Sigmoid colon (tissue), 6 donors: ENCODE measurements at regions not wholly inside any gene's neighbourhood (a gene's known extent, or its start where the extent isn't known, plus 50 kb on each side); places are given as distances from the start of the nearest gene placed in this dataset.

Source experiments
- DNase-seq: peaks from one replicate; pipeline ENCODE4 v3.0.0-alpha.2; 2019
- H3K27ac ChIP-seq, 4 donors: fragments of 200-600 bp; sonication (generic); one replicate each; pipeline ENCODE4 v1.5.1; 2016 to 2019; ENCODE audit warnings: mild to moderate bottlenecking in 1 of 4
- H3K27me3 ChIP-seq, 3 donors: fragments of 200-600 bp; sonication (generic); one replicate each; pipeline ENCODE4 v1.5.1; 2019; ENCODE audit warnings: mild to moderate bottlenecking in 1 of 3
- H3K36me3 ChIP-seq, 4 donors: fragments of 200-600 bp; sonication (generic); one replicate each; pipeline ENCODE4 v1.5.1; 2016 to 2019
- H3K4me1 ChIP-seq, 4 donors: fragments of 200-600 bp; sonication (generic); one replicate each; pipeline ENCODE4 v1.5.1; 2017 to 2019
- H3K4me3 ChIP-seq, 4 donors: fragments of 200-600 bp; sonication (generic); one replicate each; pipeline ENCODE4 v1.5.1; 2017 to 2019; ENCODE audit warnings: mild to moderate bottlenecking in 2 of 4, moderate library complexity in 1 of 4
- H3K9me3 ChIP-seq, 4 donors: fragments of 200-600 bp in 3 of 4; sonication (generic) in 3 of 4; one replicate each; pipeline versions ENCODE4 v1.5.1 to v1.6.1; 2013 to 2019
- CTCF ChIP-seq, 4 experiments: fragments of 450-650 bp in 3 of 4; fragments of 200-600 bp in 1 of 4; IDR thresholded peaks; one replicate each; pipeline ENCODE4 v1.5.1; 2016 to 2019; ENCODE audit warnings: antibody characterized with exemption in 4 of 4, mild to moderate bottlenecking in 3 of 4, moderate library complexity in 2 of 4
- EP300 ChIP-seq, 4 donors: sonication (generic); formaldehyde crosslinking; IDR thresholded peaks; one replicate each; pipeline ENCODE4 v1.6.1; 2017; ENCODE audit warnings: antibody characterized with exemption in 4 of 4
- POLR2A ChIP-seq, 2 donors: fragments of 450-650 bp; IDR thresholded peaks; one replicate each; pipeline ENCODE4 v1.6.1; 2016; ENCODE audit warnings: antibody characterized with exemption in 2 of 2, mild to moderate bottlenecking in 2 of 2, moderate library complexity in 2 of 2
- POLR2AphosphoS5 ChIP-seq, 4 donors: sonication (generic); formaldehyde crosslinking; IDR thresholded peaks; one replicate each; pipeline ENCODE4 v1.6.1; 2017; ENCODE audit warnings: antibody characterized with exemption in 4 of 4
- WGBS, 2 donors: extraction: QIAGEN DNeasy Blood & Tissue Kit; methylation state at CpG; one replicate each; pipeline ENCODE4 v1.1.7; 2013; 5-methylcytosine and 5-hydroxymethylcytosine counted together
- intact Hi-C: fragments of 100-400 bp; cut with DNase I; formaldehyde crosslinking; loops from one replicate; pipeline ENCODE4 v1.15.1; 2023
- donor health status: healthy with polysubstance abuse.
- donor health status: healthy.

GRCh38 chr2:5444854-5445253 is 247.3 kb upstream of the SOX11 start:
- WGBS, 2 donors: 89 to 92% methylated on average over 4 of the region's 4 CpGs

GRCh38 chr2:5449867-5450266 is 242.3 kb upstream of the SOX11 start:
- no peak for DNase-seq
- no peak for TF ChIP-seq EP300 (IDR thresholded peaks at IDR 0.05)
- TF ChIP-seq POLR2A (IDR thresholded peaks at IDR 0.05): no peak
- no peak for TF ChIP-seq CTCF (IDR thresholded peaks at IDR 0.05)
- no peak for TF ChIP-seq POLR2AphosphoS5 (IDR thresholded peaks at IDR 0.05)
- Histone ChIP-seq H3K27ac (no peak overlapping the region), H3K4me3 (no peak overlapping the region), H3K9me3 (no peaks in the 10 kb centered on the region), H3K4me1 (no peaks in the 10 kb centered on the region), H3K36me3 (no peaks in the 10 kb centered on the region), H3K27me3 (no peaks in the 10 kb centered on the region)
- intact Hi-C loops: no loop called here

More at GRCh38 chr2:5444854-5445253, 247.3 kb upstream of the SOX11 start:
- H3K27ac ChIP-seq: no peak overlapping the region
- intact Hi-C loops: no loop called here
- no peaks in the 10 kb centered on the region for H3K36me3 ChIP-seq
- no peak overlapping the region for H3K4me3 ChIP-seq
- no peaks in the 10 kb centered on the region for H3K4me1 ChIP-seq
- DNase-seq: no peak
- H3K27me3 ChIP-seq: no peaks in the 10 kb centered on the region
- TF ChIP-seq CTCF (IDR thresholded peaks at IDR 0.05) (no peak), POLR2A (IDR thresholded peaks at IDR 0.05) (no peak), POLR2AphosphoS5 (IDR thresholded peaks at IDR 0.05) (no peak), EP300 (IDR thresholded peaks at IDR 0.05) (no peak)
- no peaks in the 10 kb centered on the region for H3K9me3 ChIP-seq

GRCh38 chr2:5453220-5454050 is 238.7 kb upstream of the SOX11 start:
- H3K27me3 ChIP-seq: no peaks in the 10 kb centered on the region
- H3K9me3 ChIP-seq: no peaks in the 10 kb centered on the region
- no peak overlapping the region for H3K4me3 ChIP-seq
- no peak for DNase-seq
- H3K27ac ChIP-seq: no peak overlapping the region
- H3K4me1 ChIP-seq: no peaks in the 10 kb centered on the region
- intact Hi-C loops: no loop called here
- H3K36me3 ChIP-seq: no peaks in the 10 kb centered on the region
- WGBS, 2 donors: 59 to 64% methylated on average over 23 of the region's 23 CpGs
- TF ChIP-seq POLR2AphosphoS5 (IDR thresholded peaks at IDR 0.05) (no peak), EP300 (IDR thresholded peaks at IDR 0.05) (no peak), CTCF (IDR thresholded peaks at IDR 0.05) (no peak), POLR2A (IDR thresholded peaks at IDR 0.05) (no peak)

- Histone ChIP-seq H3K4me3 (no peak overlapping the region), H3K9me3 (no peaks in the 10 kb centered on the region), H3K27ac (no peak overlapping the region), H3K4me1 (no peaks in the 10 kb centered on the region), H3K36me3 (no peaks in the 10 kb centered on the region), H3K27me3 (no peaks in the 10 kb centered on the region)
- WGBS, 2 donors: 58 to 67% methylated on average over 4 of the region's 4 CpGs
- TF ChIP-seq POLR2A (IDR thresholded peaks at IDR 0.05) (no peak), POLR2AphosphoS5 (IDR thresholded peaks at IDR 0.05) (no peak), CTCF (IDR thresholded peaks at IDR 0.05) (no peak), EP300 (IDR thresholded peaks at IDR 0.05) (no peak)
- intact Hi-C loops: no loop called here
- DNase-seq: no peak
Observed at GRCh38 chr2:5454051-5454390, 238.2 kb upstream of the SOX11 start.

- 87 to 92% methylated on average over 6 of the region's 6 CpGs for WGBS, 2 donors
- H3K27me3 ChIP-seq: no peaks in the 10 kb centered on the region
- intact Hi-C loops: no loop called here
- no peaks in the 10 kb centered on the region for H3K36me3 ChIP-seq
- H3K4me1 ChIP-seq: no peaks in the 10 kb centered on the region
- no peaks in the 10 kb centered on the region for H3K9me3 ChIP-seq
- H3K27ac ChIP-seq: no peak overlapping the region
- H3K4me3 ChIP-seq: no peak overlapping the region
- no peak for TF ChIP-seq POLR2AphosphoS5 (IDR thresholded peaks at IDR 0.05)
- no peak for TF ChIP-seq POLR2A (IDR thresholded peaks at IDR 0.05)
- TF ChIP-seq EP300 (IDR thresholded peaks at IDR 0.05): no peak
- TF ChIP-seq CTCF (IDR thresholded peaks at IDR 0.05): no peak
- no peak for DNase-seq
Observed at GRCh38 chr2:5459041-5459440, 233.1 kb upstream of the SOX11 start.
